ENCODE measurements at regions not wholly inside any gene's neighbourhood (a gene's known extent, or its start where the extent isn't known, plus 50 kb on each side); places are given as distances from the start of the nearest gene placed in this dataset.
"Not testable (repeated sequence)": the region's sequence is repeated elsewhere in the genome, so short reads cannot be mapped to it uniquely, and the experiment has no call there.

GRCh38 chr1:221541296-221541695 lies 200.6 kb downstream of the DUSP10 start:
- no peak for DNase-seq

GRCh38 chr1:221543529-221544120 lies 198.3 kb downstream of the DUSP10 start:
- no peak for DNase-seq

GRCh38 chr1:221548942-221549341 lies 192.9 kb downstream of the DUSP10 start:
- no peak for DNase-seq

- DNase-seq: no peak
Measured at GRCh38 chr1:221549815-221550214, 192.1 kb downstream of the DUSP10 start.

GRCh38 chr1:221552792-221553191 lies 189.1 kb downstream of the DUSP10 start:
- DNase-seq: not testable (repeated sequence)

- no peak for DNase-seq
Measured at GRCh38 chr1:221555689-221556433, 186.0 kb downstream of the DUSP10 start.

GRCh38 chr1:221556435-221556834 lies 185.5 kb downstream of the DUSP10 start:
- DNase-seq: no peak

GRCh38 chr1:221557013-221557412 lies 184.9 kb downstream of the DUSP10 start:
- DNase-seq: no peak

- DNase-seq: no peak
Measured at GRCh38 chr1:221558396-221558795, 183.5 kb downstream of the DUSP10 start.

GRCh38 chr1:221559911-221560310 lies 182.0 kb downstream of the DUSP10 start:
- no peak for DNase-seq

GRCh38 chr1:221562542-221563475 lies 179.1 kb downstream of the DUSP10 start:
- DNase-seq: no peak

- no peak for DNase-seq
Measured at GRCh38 chr1:221563476-221563921, 178.4 kb downstream of the DUSP10 start.

GRCh38 chr1:221564891-221565290 lies 177.0 kb downstream of the DUSP10 start:
- no peak for DNase-seq

GRCh38 chr1:221565711-221566110 lies 176.2 kb downstream of the DUSP10 start:
- DNase-seq: no peak

- no peak for DNase-seq
Measured at GRCh38 chr1:221567859-221568507, 173.9 kb downstream of the DUSP10 start.

GRCh38 chr1:221573756-221574155 lies 168.1 kb downstream of the DUSP10 start:
- DNase-seq: no peak

- no peak for DNase-seq
Measured at GRCh38 chr1:221574529-221574928, 167.4 kb downstream of the DUSP10 start.

- DNase-seq: no peak
Measured at GRCh38 chr1:221575605-221576004, 166.3 kb downstream of the DUSP10 start.

GRCh38 chr1:221576268-221576667 lies 165.6 kb downstream of the DUSP10 start:
- no peak for DNase-seq

GRCh38 chr1:221583465-221583864 lies 158.4 kb downstream of the DUSP10 start:
- no peak for DNase-seq

- DNase-seq: not testable (repeated sequence)
Measured at GRCh38 chr1:221587013-221587412, 154.9 kb downstream of the DUSP10 start.

GRCh38 chr1:221591250-221591649 lies 150.6 kb downstream of the DUSP10 start:
- DNase-seq: not testable (repeated sequence)

GRCh38 chr1:221594576-221594975 lies 147.3 kb downstream of the DUSP10 start:
- no peak for DNase-seq
